GM18508 (cell line): ENCODE measurements at regions not wholly inside any gene's neighbourhood (a gene's known extent, or its start where the extent isn't known, plus 50 kb on each side); places are given as distances from the start of the nearest gene placed in this dataset.

ENCODE experiments used
- ATAC-seq: cut with Tn5 transposase; IDR thresholded peaks from one replicate; pipeline ENCODE4 v1.9.1; 2021; ENCODE audit warnings: moderate number of reproducible peaks; ENCODE audit not compliant: insufficient read depth, unreplicated experiment

DNA sequence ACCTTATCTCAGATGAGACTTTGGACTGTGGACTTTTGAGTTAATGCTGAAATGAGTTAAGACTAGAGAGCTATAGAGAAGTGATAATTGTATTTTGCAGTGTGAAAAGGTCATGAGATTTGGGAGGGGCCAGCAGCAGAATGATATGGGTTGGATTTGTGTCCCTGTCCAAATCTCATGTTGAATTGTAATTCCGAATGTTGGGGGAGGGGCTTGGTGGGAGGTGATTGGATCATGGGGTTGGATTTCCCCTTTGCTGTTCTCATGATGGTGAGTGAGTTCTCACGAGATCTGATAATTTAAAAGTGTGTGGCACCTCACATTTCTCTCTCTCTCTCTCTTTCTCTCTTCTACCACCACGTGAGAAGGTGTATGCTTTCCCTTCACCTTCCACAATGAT is 777.8 kb upstream of the LUZP2 start:
- ATAC-seq, result no peak

DNA sequence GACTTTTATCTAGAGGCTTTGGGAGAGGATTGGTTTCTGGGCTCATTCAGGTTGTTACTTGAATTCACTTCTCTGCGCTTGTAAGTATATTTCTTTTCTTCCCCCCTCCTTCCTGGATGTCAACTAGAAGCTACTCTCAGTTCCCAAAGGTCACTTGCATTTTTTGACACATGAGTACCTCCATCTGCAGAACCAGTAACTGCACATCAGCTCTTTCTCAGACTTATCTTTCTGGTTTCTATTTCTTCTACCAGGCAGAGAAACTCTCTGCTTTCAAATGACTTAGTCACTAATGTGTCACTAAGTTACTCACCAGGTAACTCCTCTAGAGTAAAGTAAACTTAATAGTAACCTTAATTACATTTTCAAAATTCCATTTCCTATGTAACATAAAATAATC is 773.0 kb upstream of the LUZP2 start:
- no peak for ATAC-seq

DNA sequence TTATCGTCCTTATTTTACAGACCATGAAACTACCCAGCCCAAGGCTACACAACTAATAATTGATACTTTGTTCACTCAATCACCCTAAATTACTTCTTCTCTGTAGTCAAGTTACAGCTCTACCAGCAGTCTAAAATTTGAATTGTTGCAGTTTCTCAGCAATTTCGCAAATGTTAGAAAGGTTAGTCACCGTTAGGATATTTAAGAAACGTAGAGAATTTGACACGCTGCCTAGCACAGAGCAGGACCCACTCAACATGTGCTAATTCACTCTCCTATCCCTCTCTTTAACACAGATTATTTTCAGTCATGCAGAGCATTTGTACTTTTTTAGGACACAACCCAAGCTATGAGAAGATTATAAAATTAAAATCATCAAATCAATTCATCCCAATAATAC is 771.1 kb upstream of the LUZP2 start:
- no peak for ATAC-seq

DNA sequence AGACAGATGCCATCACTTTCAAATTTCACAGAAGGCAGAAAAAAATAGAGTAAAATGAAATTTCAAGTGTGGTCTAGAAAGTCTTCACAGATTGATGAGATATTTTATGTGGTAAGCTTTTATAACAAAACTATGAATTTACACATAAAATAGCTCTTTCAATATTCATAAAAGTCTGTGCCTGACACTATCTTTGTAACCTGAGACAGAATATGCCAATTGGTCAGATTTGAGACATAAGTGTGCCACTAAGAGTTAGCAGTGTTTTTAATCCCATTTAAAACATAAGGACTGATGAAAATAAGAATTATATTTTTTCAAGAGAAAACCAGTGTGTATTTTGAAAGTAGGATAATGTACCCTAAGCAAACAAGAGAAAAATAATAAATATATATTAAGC is 769.5 kb upstream of the LUZP2 start:
- no peak for ATAC-seq

DNA sequence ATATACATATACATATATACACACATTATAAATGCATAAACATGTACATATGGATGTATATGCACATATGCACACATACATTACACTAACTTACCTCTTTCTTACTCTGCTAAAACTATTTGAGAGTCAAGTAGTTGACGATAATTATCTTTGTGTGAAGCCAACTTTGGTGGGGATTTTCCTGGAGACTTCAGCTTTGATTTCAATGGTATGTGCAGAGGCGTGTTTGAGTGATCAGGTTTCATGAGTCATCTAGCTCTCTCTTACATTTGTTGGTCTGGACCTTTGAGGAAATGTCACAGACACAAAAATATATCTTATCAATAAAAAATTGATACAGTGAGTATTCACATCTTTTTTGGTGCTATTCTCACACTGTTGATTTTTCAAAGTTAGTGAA is 769.1 kb upstream of the LUZP2 start:
- no peak for ATAC-seq

DNA sequence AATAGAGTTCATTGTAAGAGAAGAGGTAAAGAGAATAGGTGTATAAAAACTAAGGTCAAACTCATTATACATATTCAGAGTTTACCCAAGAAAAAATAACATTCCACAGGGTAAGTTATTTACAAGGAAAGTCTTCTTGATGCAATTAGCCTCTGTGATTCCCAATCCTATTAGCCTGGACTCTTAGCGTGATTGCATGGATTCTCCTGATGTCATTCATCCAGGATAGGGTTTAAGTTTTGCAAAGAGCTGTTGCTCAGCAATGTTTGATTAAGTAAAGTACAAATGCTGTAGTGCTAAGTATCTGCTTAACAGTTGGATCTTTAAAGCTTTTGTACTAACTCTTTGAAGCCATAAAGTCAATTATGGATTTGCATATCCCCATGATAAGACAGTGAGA is 767.8 kb upstream of the LUZP2 start:
- ATAC-seq, result no peak

DNA sequence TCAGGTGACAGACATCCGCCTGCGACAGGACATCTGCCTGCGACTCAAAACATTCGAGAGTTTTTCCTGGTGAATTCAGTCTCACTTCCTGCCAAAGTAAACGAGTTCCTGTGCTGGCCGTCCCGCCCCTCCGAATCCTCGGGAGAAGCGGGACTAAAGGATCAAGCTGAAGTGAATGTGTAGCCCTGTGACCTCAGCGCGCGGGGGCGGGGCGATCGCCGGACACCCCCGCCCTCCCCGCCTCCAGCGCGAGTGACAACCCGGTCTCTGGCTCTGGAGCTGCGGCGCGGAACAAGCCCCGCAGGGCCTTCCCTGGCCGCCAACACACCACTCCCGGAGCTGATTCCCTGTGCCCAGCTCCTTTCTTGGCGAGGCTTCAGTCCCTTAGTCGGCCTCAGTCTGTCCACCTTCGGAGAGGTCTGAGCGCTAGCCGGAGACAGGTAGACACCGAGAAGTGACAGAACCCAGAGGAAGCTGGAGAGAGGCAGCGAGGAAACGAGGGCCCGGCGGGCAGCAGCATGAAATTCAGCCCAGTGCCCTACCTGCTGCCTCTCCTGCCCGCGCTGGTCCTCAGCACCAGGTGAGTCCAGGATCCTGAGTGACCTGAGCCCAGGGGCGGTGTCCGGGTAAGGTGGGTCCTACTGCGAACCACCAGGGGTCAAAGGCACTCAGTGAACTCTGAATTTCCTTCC is 766.4 kb upstream of the LUZP2 start:
- ATAC-seq, result no peak

DNA sequence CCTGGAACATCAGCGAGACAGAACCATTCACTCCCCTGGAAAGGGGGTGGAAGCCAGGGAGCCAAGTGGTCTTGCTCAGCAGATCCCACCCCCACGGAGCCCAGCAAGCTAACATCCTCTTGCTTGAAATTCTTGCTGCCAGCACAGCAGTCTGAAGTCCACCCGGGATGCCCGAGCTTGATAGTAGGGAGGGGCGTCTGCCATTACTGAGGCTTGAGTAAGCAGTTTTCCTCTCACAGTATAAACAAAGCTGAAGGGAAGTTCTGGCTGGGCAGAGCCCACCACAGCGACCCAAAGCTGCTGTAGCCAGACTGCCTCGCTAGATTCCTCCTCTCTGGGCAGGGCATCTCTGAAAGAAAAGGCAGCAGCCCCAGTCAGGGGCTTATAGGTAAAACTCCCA is 764.8 kb upstream of the LUZP2 start:
- ATAC-seq, result no peak

DNA sequence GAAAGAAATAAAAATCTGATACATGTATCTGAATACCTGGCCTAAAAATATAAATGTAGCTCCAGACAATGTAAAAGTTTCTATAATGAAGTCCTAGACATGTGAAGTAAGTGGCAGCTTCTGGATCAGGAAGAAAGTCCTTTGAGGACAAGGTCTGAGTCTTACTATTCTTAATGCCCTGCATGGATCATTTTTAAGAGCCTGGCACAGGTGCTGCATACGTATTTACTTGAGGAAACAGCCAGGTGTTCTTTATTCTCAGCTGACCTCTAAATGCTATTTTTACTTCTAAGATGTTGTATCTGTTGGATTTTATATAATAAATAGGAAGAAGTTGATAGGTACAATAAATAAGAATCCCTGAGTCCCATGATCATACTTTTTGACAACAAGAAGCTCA is 750.0 kb upstream of the LUZP2 start:
- ATAC-seq, result no peak

DNA sequence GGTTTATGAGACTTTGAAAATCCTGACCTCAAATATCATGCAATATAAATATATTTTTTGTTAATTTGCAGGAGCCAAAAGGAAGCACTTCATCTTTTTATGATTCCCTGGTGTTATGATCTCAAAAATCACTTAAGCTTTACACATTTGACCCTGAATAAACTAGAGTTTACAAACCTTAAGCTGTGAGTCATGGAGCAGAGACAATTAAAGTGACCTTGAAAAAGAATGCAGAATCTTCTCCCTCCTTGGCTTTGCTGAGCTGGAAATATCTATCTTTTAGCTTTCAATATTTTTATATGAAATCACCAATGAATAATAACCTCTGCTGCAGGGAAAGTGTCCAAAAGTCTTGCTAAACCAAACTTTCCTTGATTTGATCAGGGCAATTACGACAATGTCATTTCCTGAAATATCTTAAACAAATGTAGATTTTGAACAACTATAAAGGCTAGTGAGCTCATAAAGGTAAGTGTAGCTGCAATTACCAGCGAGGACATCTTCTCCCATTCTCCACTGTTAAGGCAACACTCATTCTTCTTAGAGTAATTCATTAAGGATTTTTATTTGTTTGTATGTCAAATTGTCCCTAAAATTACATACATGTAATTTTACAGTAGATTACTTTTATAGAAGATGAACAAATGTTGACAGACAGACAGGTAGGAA is 747.0 kb upstream of the LUZP2 start:
- ATAC-seq, result no peak

DNA sequence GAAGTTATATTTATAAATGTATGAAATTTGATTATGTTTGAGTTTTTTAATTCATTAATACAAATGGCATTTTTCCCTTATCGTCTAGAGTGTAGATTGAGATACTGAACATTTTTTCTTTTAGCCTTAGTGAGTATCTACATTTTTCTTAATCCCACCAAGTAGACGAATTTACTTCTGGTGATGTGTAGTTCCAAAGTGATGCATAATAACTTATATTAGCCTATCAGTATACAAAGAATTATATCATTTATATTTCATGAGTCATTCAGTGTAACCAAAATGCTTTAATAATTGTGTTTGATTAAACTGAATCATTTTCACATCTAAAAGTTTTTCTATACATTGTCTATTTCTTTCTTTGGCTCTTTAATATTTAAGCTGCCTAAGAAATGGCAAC is 745.6 kb upstream of the LUZP2 start:
- no peak for ATAC-seq

DNA sequence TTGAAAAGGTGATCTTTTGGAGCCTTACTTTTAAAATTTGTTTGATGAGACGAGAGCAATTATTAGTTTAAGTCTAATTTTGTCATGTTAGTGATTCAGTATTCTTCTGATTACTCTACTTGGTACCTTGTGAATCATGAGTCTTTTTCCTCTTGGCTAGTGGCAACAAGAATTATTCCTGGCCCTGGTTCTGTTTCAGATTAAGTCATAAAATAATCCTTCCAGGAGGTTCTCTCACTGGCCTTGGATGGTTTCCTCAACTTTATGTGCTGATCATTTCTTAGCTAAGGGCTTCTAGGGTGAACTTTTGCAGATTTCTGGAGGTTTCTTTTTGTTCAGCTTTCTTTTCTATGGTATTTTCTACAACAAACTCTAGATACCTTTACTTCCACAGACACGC is 741.8 kb upstream of the LUZP2 start:
- ATAC-seq, result no peak

DNA sequence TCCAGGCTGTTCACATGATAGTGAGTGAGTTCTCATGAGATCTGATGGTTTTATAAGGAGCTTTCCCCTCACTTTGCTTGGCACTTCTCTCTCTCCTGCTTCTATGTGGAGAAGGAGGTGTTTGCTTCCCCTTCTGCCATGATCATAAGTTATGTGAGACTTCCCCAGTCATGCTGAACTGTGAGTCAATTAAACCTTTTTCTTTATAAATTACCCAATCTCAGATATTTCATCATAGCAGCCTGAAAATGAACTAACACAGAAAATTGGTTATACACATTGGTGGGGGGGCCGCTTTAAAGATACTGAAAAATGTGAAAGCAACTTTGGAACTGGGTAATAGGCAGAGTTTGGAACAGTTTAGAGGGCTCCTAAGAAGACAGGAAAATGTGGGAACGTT is 741.1 kb upstream of the LUZP2 start:
- ATAC-seq, result no peak

DNA sequence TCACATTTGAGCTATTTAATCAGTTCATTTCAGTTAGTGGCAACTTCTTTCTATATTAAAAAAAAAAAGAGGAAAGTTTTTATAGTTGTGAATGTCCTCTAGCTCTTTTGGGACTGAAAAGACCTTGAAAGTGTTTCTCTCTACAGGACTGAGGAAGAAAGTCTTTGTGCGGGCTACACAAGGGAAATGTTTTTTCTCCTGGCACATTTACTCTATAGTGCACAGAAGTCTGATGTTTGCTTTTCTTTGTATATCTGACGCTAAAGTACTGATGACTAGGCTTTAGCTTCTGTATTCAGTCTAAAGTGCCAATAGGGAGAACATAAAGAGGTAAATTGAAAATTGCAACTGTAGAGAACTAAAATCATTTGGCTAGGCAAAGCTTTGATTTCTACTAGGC is 737.4 kb upstream of the LUZP2 start:
- ATAC-seq, result no peak

DNA sequence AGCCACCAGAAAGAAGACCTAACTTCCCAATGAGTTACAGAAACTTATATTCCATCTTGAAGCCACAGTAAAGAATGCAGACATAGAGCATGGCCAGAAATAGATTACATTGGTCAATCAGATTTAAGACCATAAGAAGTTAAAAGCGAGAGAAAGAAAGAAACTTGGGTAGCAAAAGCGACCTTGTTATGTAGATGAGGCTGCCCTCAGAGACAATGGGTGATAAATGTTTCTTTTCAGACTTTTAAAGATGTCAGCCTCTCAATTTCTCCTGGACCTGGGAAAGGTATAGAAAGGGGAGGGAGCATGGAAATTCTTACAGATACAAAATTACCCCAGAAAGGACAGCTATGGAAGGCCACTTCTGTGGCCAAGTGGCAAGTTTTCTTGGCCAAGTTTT is 732.6 kb upstream of the LUZP2 start:
- ATAC-seq, result no peak

DNA sequence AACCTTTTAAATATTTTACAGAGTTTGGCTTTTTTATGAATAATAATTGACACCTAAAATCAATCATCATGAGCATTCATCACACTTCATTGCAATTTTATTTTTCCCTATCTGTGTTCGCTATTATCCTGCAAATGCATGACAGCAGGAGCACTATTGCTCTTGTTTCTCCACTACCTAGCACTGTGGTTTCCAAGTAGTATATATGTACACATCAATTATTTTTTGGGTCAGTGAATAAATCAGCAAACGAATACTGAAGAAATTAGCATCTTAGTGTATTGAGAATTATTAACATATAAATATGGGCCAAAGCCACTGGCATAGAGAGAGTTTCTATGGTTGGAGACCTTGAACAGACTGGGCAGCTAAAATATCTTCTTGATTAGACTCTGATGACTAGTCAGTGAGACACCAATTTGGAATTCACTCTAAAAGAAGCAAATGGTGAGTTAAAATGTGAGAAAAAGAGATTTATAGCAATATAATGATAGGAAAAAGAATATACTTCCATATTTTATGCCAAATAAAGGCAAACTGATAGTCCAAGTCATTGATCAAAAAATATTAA is 731.1 kb upstream of the LUZP2 start:
- ATAC-seq, result no peak

DNA sequence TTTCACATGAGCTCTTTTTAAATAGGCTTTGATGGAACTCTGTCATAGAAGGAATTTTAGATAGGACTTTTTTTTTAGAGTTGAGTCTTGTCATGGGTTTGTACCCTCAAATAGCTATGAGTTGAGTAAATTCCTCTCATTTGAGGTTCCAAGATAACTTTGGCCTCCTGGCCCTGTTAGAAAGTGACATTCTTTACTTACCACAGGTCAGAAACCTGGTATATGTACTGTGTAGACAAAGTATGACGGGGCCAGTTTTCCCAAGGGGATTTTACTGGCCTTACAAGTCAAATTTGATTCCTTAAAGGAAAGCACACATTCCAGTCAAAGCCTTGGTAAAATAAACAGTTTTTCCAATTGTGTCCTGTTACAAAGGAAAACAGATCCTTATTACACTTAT is 729.3 kb upstream of the LUZP2 start:
- ATAC-seq, result no peak

DNA sequence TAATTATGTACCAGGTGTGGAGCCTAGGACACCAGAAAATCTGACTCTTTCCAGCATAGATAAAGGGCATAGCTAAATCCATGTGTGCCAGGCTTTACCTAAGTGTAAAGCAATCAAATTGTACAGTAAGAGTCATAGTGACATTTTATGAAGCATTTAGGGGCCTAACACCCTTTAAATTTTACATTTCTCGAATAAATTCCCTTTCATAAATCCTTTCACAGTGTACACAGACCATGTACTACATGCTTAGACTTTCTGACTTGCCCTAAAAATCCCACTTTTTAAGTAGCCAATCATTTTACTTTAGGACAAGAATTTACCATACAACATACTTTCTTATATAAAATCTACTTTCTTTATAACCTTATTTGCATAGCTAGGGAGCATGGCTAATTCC is 727.6 kb upstream of the LUZP2 start:
- ATAC-seq, result no peak

DNA sequence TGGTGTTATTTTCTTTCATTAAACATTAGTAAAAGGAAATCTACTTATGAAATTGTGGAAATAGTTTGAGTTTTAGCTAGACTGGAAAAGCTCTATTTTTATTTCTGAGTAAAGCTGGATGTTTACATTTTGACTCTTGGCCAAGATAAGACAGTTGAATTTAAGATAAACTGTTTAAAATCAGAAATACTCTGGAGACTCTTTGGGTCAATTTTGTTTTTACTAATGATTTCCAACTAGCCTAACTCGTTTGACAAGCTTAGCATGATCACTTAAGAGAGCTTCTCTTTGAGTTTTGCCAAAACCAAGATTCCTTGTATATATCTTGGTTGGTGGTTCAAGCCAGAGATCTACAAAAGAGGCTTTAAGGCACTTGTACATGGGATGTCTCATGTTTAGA is 724.8 kb upstream of the LUZP2 start:
- no peak for ATAC-seq

DNA sequence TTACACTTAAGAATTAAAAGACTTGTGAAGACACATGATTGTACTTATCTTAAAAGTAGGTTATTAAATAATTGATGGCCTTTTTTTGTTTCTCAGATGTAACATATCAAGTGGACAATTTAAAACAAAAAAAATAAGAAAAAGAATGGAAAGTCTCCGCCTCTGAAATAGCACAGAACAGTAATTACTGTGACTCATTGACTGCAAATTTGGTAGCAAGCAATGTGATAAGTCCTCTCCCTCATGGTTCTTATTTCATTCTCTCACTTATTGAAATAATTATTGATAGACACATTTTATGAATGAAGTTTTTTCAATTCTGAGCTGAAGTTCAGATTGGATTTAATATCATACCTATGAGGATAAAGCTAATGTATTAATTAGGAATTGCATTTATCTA is 717.9 kb upstream of the LUZP2 start:
- no peak for ATAC-seq

DNA sequence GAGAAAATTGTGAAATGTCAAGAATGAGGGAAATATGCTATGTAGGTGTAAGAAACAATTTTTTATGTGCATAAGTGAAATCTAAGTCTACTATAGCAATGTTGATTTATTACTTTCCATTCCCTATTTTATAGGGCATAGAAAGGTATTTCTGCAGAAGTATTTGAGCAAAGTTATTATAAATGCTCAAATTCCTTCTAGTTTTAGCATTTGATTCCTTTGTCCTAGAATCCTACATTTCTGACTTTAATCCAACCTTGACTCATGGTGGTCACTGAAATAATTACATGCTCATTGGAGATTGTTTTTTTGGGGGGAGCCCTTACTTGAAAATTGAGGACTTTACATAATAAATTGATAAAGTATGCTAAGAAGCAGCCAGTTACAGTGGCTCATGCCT is 716.6 kb upstream of the LUZP2 start:
- ATAC-seq, result no peak
